ENCODE measurements at regions not wholly inside any gene's neighbourhood (a gene's known extent, or its start where the extent isn't known, plus 50 kb on each side); places are given as distances from the start of the nearest gene placed in this dataset.

DNA sequence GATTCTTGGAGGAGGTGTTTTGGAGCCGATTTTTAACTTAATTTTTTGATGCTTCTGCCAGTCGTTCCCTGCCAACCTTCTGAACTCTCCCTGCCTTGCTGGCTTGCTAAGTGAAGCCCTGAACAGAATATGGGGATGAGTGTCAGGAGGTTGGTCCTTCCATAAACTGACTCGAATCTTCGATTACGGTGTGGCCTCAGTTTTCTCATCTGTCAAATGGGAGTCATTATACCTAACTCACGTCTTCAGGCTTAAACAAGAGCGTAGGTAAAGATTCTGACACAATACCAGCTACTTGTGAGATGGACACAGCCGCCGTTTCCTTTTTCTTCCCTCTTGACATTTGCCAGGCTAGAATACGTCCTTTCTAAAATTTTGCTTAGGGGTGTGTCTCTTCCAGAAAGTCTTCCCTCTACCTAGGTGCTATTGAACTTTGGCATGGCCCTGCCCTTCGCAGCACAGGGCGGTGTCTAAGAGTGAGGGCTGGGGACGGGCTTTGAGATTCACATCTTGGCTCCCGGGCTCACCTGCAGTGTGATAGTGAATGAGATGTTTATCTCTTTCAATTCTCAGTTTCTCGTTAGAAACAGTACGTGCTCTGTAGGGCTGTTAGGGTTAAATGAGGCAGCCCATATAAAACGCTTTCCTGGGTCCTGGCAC is 190.6 kb upstream of the SDK2 start:
- Histone ChIP-seq H3K4me1 (no peaks in the 10 kb centered on the region), H3K36me3 (no peaks in the 10 kb centered on the region), H3K27me3 (peaks cover 75% of the 10 kb centered on the region), H3K27ac (no peak overlapping the region), H3K9me3 (no peaks in the 10 kb centered on the region), H3K4me3 (no peak overlapping the region)
- ATAC-seq = no peak
- 76 to 80% methylated on average over 10 to 13 of the region's 17 CpGs for WGBS, 2 donors (ENCODE audit: low coverage in 1 of 2)
- TF ChIP-seq POLR2A (IDR thresholded peaks at IDR 0.05) (no peak), EP300 (IDR thresholded peaks at IDR 0.05) (no peak), POLR2AphosphoS5 (IDR thresholded peaks at IDR 0.05) (no peak)
- TF ChIP-seq, protein P1, sequence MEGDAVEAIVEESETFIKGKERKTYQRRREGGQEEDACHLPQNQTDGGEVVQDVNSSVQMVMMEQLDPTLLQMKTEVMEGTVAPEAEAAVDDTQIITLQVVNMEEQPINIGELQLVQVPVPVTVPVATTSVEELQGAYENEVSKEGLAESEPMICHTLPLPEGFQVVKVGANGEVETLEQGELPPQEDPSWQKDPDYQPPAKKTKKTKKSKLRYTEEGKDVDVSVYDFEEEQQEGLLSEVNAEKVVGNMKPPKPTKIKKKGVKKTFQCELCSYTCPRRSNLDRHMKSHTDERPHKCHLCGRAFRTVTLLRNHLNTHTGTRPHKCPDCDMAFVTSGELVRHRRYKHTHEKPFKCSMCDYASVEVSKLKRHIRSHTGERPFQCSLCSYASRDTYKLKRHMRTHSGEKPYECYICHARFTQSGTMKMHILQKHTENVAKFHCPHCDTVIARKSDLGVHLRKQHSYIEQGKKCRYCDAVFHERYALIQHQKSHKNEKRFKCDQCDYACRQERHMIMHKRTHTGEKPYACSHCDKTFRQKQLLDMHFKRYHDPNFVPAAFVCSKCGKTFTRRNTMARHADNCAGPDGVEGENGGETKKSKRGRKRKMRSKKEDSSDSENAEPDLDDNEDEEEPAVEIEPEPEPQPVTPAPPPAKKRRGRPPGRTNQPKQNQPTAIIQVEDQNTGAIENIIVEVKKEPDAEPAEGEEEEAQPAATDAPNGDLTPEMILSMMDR (IDR thresholded peaks at IDR 0.05) = no peak

DNA sequence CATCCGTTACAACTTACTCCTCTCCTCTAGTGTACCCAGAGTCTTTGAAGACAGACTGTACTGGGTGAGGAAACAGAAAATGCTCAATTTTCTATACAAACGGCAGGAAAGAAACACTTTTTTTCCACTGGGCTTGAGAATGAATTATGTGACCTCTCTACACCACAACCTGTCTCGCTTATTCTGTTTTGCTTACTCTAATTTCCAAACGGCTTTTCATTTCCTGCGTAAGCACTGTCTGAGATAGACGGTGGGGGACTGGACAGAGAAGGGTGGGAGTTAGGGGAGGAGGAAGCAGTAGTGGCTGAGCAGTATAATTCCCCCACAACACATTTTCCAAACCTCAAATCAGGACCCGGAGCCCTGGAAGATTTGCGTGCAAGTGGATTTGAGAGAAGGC is 191.4 kb upstream of the SDK2 start:
- TF ChIP-seq EP300 (IDR thresholded peaks at IDR 0.05) (no peak), POLR2AphosphoS5 (IDR thresholded peaks at IDR 0.05) (no peak), POLR2A (IDR thresholded peaks at IDR 0.05) (no peak)
- TF ChIP-seq, protein P1 (IDR thresholded peaks at IDR 0.05) = no peak
- H3K4me3 ChIP-seq = no peak overlapping the region
- no peaks in the 10 kb centered on the region for H3K4me1 ChIP-seq
- ATAC-seq = no peak
- no peaks in the 10 kb centered on the region for H3K36me3 ChIP-seq
- H3K27me3 ChIP-seq = peaks cover 81% of the 10 kb centered on the region
- no peaks in the 10 kb centered on the region for H3K9me3 ChIP-seq
- no peak overlapping the region for H3K27ac ChIP-seq
- WGBS, 2 donors (ENCODE audit: low coverage in 1 of 2) = 6 to 22% methylated on average over 3 to 8 of the region's 8 CpGs

DNA sequence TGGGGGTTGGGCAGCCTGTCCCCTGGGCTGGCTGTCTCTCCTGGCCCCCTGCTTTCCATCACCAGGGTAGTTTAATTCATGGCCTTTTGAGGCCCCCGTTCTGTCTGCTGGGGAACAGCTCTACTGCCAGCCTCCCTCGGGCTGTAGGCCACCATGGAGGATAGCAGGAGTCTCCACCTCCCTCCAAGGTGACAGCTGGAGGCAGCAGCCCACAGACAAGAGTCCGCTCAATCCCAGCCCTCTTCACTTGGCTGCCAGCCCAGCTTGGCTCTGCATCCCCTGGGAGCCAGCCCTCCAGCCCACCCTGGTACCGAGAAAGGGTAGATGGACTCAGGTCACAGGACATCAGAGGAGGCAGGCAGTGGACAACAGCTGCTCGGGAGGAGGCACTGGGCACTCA is 194.6 kb upstream of the SDK2 start:
- H3K9me3 ChIP-seq = no peaks in the 10 kb centered on the region
- H3K27ac ChIP-seq = no peak overlapping the region
- no CpG with 5 or more reads among the region's 5 CpGs for WGBS, 2 donors (ENCODE audit: low coverage in 1 of 2)
- H3K36me3 ChIP-seq = no peaks in the 10 kb centered on the region
- H3K27me3 ChIP-seq = peaks cover 68% of the 10 kb centered on the region
- no peak for ATAC-seq
- no peak for TF ChIP-seq EP300 (IDR thresholded peaks at IDR 0.05)
- TF ChIP-seq POLR2AphosphoS5 (IDR thresholded peaks at IDR 0.05) = no peak
- TF ChIP-seq, protein P1 (IDR thresholded peaks at IDR 0.05) = no peak
- H3K4me1 ChIP-seq = no peaks in the 10 kb centered on the region
- H3K4me3 ChIP-seq = no peak overlapping the region

DNA sequence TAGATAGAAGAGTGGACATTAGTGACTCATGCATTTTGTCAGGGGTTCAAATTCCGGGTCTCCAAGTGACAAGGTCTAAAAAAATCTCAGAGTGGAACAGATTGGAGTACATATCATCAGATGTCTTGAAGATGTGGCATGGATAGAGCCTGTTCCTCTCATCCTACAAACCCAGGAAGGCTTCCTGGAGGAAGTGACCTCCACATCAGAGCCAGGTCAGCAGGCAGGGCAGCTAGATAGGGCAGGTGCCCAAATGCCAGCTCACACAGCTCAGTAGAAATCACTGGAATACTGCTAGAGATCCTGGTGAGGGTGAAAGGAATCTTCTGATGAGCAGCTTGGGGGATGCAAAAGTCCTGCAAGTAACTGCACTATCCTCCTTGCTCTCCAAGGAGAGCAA is 196.6 kb upstream of the SDK2 start:
- ATAC-seq = no peak
- H3K4me1 ChIP-seq = no peaks in the 10 kb centered on the region
- H3K27me3 ChIP-seq = peaks cover 59% of the 10 kb centered on the region
- H3K27ac ChIP-seq = no peak overlapping the region
- 50 to 71% methylated on average over 1 of the region's 1 CpG for WGBS, 2 donors (ENCODE audit: low coverage in 1 of 2)
- H3K36me3 ChIP-seq = no peaks in the 10 kb centered on the region
- no peak for TF ChIP-seq EP300 (IDR thresholded peaks at IDR 0.05)
- H3K9me3 ChIP-seq = no peaks in the 10 kb centered on the region
- no peak overlapping the region for H3K4me3 ChIP-seq

DNA sequence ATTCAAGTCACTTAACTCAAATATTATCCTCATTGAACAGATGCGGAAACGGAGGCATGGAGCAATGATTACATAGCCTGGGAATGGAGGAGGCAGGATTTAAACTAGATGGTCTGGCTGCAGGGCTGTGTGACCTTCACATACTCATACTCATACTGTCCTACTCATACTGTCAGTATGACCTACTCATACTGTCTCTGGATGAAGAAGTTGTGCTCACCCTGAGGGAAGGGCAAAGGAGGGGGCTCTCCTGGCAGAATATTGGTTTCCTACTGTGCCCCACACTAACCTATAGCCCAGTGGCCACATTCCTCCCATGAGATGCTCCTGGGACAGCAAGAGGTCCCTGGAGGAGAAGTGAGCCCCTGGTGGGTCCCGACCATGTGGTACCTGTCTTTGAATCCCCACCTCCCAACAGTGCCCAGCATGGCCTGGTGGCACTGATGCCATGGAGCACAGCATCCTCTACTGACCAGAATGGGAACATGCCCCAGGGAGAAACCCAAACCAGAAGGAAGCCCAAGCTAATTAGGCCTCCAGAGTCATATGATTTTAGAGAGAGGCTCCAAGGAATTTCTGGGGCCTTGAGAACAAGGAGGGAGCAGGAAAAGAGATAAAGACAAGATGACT is 197.3 kb upstream of the SDK2 start:
- H3K4me1 ChIP-seq = no peaks in the 10 kb centered on the region
- 76 to 86% methylated on average over 1 to 2 of the region's 3 CpGs for WGBS, 2 donors (ENCODE audit: low coverage in 1 of 2)
- no peak for ATAC-seq

More for the DNA sequence above, 197.3 kb upstream of the SDK2 start:
- Histone ChIP-seq H3K27ac (no peak overlapping the region), H3K9me3 (no peaks in the 10 kb centered on the region), H3K4me3 (no peak overlapping the region), H3K36me3 (no peaks in the 10 kb centered on the region), H3K27me3 (peaks cover 53% of the 10 kb centered on the region)
- TF ChIP-seq, protein P1 (IDR thresholded peaks at IDR 0.05) = peak in 1 of 4 experiments; percentile 13
- TF ChIP-seq POLR2AphosphoS5 (IDR thresholded peaks at IDR 0.05) = no peak
